Retina (tissue), 1 donor: ENCODE measurements at regions not wholly inside any gene's neighbourhood (a gene's known extent, or its start where the extent isn't known, plus 50 kb on each side); places are given as distances from the start of the nearest gene placed in this dataset.

Experiments
- DNase-seq: peaks from one replicate; pipeline ENCODE4 v3.0.0-alpha.2; 2016

- DNase-seq, result no peak
Observed at GRCh38 chr6:91672201-91672600, 1085.3 kb upstream of the MAP3K7 start.

GRCh38 chr6:91669871-91670268 lies 1083.0 kb upstream of the MAP3K7 start:
- no peak for DNase-seq

GRCh38 chr6:91669154-91669870 lies 1082.4 kb upstream of the MAP3K7 start:
- DNase-seq, result peak; percentile 75

- no peak for DNase-seq
Observed at GRCh38 chr6:91667596-91667995, 1080.7 kb upstream of the MAP3K7 start.

- no peak for DNase-seq
Observed at GRCh38 chr6:91664327-91664959, 1077.6 kb upstream of the MAP3K7 start.

- no peak for DNase-seq
Observed at GRCh38 chr6:91660893-91661292, 1074.0 kb upstream of the MAP3K7 start.

GRCh38 chr6:91659891-91660290 lies 1073.0 kb upstream of the MAP3K7 start:
- DNase-seq, result no peak

- DNase-seq, result no peak
Observed at GRCh38 chr6:91654793-91655192, 1067.9 kb upstream of the MAP3K7 start.

GRCh38 chr6:91654357-91654756 lies 1067.5 kb upstream of the MAP3K7 start:
- peak; percentile 32 for DNase-seq

GRCh38 chr6:91653895-91654294 lies 1067.0 kb upstream of the MAP3K7 start:
- no peak for DNase-seq

- DNase-seq, result no peak
Observed at GRCh38 chr6:91653076-91653723, 1066.3 kb upstream of the MAP3K7 start.

GRCh38 chr6:91646649-91647048 lies 1059.8 kb upstream of the MAP3K7 start:
- DNase-seq, result no peak

- no peak for DNase-seq
Observed at GRCh38 chr6:91645811-91646210, 1058.9 kb upstream of the MAP3K7 start.

GRCh38 chr6:91637217-91637616 lies 1050.3 kb upstream of the MAP3K7 start:
- DNase-seq, result no peak

GRCh38 chr6:91634791-91635190 lies 1047.9 kb upstream of the MAP3K7 start:
- DNase-seq, result no peak

- peak; percentile 77 for DNase-seq
Observed at GRCh38 chr6:91633374-91634111, 1046.7 kb upstream of the MAP3K7 start.

- DNase-seq, result no peak
Observed at GRCh38 chr6:91632308-91632707, 1045.4 kb upstream of the MAP3K7 start.

GRCh38 chr6:91631227-91631626 lies 1044.4 kb upstream of the MAP3K7 start:
- no peak for DNase-seq

GRCh38 chr6:91626911-91627310 lies 1040.0 kb upstream of the MAP3K7 start:
- no peak for DNase-seq

GRCh38 chr6:91613481-91613880 lies 1026.6 kb upstream of the MAP3K7 start:
- DNase-seq, result no peak

GRCh38 chr6:91611190-91611589 lies 1024.3 kb upstream of the MAP3K7 start:
- no peak for DNase-seq

GRCh38 chr6:91608428-91608827 lies 1021.6 kb upstream of the MAP3K7 start:
- DNase-seq, result no peak

- no peak for DNase-seq
Observed at GRCh38 chr6:91606148-91606901, 1019.5 kb upstream of the MAP3K7 start.
